ENCODE measurements at regions not wholly inside any gene's neighbourhood (a gene's known extent, or its start where the extent isn't known, plus 50 kb on each side); places are given as distances from the start of the nearest gene placed in this dataset.

GRCh38 chr2:145350011-145350410 lies 830.1 kb upstream of the ZEB2 start:
- DNase-seq (ENCODE audit: low read depth in 1 of 2, low spot score in 1 of 2), result peak in 1 of 2 donors; percentile 57

GRCh38 chr2:145344076-145344724 lies 824.3 kb upstream of the ZEB2 start:
- TF ChIP-seq CTCF (IDR thresholded peaks at IDR 0.05; ENCODE audit: low read depth, low read length), result no peak
- H3K9me3 ChIP-seq (ENCODE audit: low read depth), result no peaks in the 10 kb centered on the region
- H3K36me3 ChIP-seq, result no peaks in the 10 kb centered on the region
- no peaks in the 10 kb centered on the region for H3K27me3 ChIP-seq
- H3K27ac ChIP-seq, result no peak overlapping the region
- no peak for DNase-seq (ENCODE audit: low read depth in 1 of 2, low spot score in 1 of 2)
- H3K4me3 ChIP-seq, result no peak overlapping the region
- H3K4me1 ChIP-seq (ENCODE audit: low read depth), result no peaks in the 10 kb centered on the region

More at GRCh38 chr2:145350011-145350410, 830.1 kb upstream of the ZEB2 start:
- Histone ChIP-seq H3K4me1 (ENCODE audit: low read depth) (no peaks in the 10 kb centered on the region), H3K27me3 (no peaks in the 10 kb centered on the region), H3K36me3 (no peaks in the 10 kb centered on the region), H3K4me3 (no peak overlapping the region), H3K27ac (no peak overlapping the region), H3K9me3 (ENCODE audit: low read depth) (no peaks in the 10 kb centered on the region)
- no peak for TF ChIP-seq CTCF (IDR thresholded peaks at IDR 0.05; ENCODE audit: low read depth, low read length)

- Histone ChIP-seq H3K4me3 (no peak overlapping the region), H3K27me3 (no peaks in the 10 kb centered on the region), H3K27ac (no peak overlapping the region), H3K9me3 (ENCODE audit: low read depth) (no peaks in the 10 kb centered on the region), H3K4me1 (ENCODE audit: low read depth) (no peaks in the 10 kb centered on the region), H3K36me3 (no peaks in the 10 kb centered on the region)
- no peak for DNase-seq (ENCODE audit: low read depth in 1 of 2, low spot score in 1 of 2)
- no peak for TF ChIP-seq CTCF (IDR thresholded peaks at IDR 0.05; ENCODE audit: low read depth, low read length)
Observed at GRCh38 chr2:145343287-145343686, 823.4 kb upstream of the ZEB2 start.

GRCh38 chr2:145341536-145341935 lies 821.6 kb upstream of the ZEB2 start:
- H3K4me1 ChIP-seq (ENCODE audit: low read depth), result no peaks in the 10 kb centered on the region
- no peak for TF ChIP-seq CTCF (IDR thresholded peaks at IDR 0.05; ENCODE audit: low read depth, low read length)
- H3K9me3 ChIP-seq (ENCODE audit: low read depth), result no peaks in the 10 kb centered on the region
- no peak for DNase-seq (ENCODE audit: low read depth in 1 of 2, low spot score in 1 of 2)
- H3K27ac ChIP-seq, result no peak overlapping the region
- H3K4me3 ChIP-seq, result no peak overlapping the region
- H3K27me3 ChIP-seq, result no peaks in the 10 kb centered on the region
- no peaks in the 10 kb centered on the region for H3K36me3 ChIP-seq

GRCh38 chr2:145339646-145340045 lies 819.7 kb upstream of the ZEB2 start:
- Histone ChIP-seq H3K4me1 (ENCODE audit: low read depth) (no peaks in the 10 kb centered on the region), H3K36me3 (no peaks in the 10 kb centered on the region), H3K4me3 (no peak overlapping the region), H3K9me3 (ENCODE audit: low read depth) (no peaks in the 10 kb centered on the region), H3K27me3 (no peaks in the 10 kb centered on the region), H3K27ac (no peak overlapping the region)
- no peak for TF ChIP-seq CTCF (IDR thresholded peaks at IDR 0.05; ENCODE audit: low read depth, low read length)
- no peak for DNase-seq (ENCODE audit: low read depth in 1 of 2, low spot score in 1 of 2)
